GM12892 (cell line): ENCODE measurements at regions not wholly inside any gene's neighbourhood (a gene's known extent, or its start where the extent isn't known, plus 50 kb on each side); places are given as distances from the start of the nearest gene placed in this dataset.

ENCODE experiments used
- POLR2A ChIP-seq: IDR thresholded peaks from 2 replicates; pipeline ENCODE4 v1.6.1; 2011; ENCODE audit warnings: low read depth, low read length, control low read depth
- POLR2AphosphoS5 ChIP-seq: IDR thresholded peaks from 2 replicates; pipeline ENCODE4 v1.6.1; 2011; ENCODE audit warnings: low read depth, low read length, control low read depth

DNA sequence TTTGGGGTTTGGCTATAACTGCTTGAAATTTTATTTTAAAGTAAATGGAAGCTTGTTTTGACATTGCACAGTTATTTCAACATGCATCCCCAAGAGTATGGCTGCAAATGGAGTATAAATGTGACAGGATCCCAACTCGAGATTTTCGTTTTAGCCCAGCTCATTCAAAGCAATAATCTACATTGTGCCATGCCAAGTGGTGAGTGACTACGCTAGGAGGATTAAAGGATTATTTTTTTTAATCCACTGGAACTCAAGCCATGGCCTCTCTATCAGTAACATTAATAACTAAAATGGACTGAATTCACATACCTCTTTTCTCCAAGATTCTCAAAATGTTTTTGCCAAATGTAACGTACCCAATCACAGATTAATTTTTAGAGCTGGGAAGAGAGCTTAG is 60.6 kb upstream of the AUTS2 start:
- TF ChIP-seq POLR2A (no peak), POLR2AphosphoS5 (no peak)
